ENCODE measurements at regions not wholly inside any gene's neighbourhood (a gene's known extent, or its start where the extent isn't known, plus 50 kb on each side); places are given as distances from the start of the nearest gene placed in this dataset.

GRCh38 chr2:198297350-198297749 is 493.0 kb downstream of the PLCL1 start:
- no peak for DNase-seq (ENCODE audit: low read depth, low spot score)
- Histone ChIP-seq H3K9me3 (ENCODE audit: control insufficient read depth, low read depth, low read length) (no peaks in the 10 kb centered on the region), H3K27ac (ENCODE audit: control insufficient read depth, insufficient read depth, low read length) (no peak overlapping the region), H3K4me1 (ENCODE audit: control insufficient read depth, extremely low read depth, insufficient read depth, low read length) (no peaks in the 10 kb centered on the region), H3K79me2 (ENCODE audit: control insufficient read depth, insufficient read depth, low read length) (no peaks in the 10 kb centered on the region), H3K27me3 (ENCODE audit: control insufficient read depth, extremely low read depth, insufficient read depth, low read length) (no peaks in the 10 kb centered on the region), H3K36me3 (ENCODE audit: control insufficient read depth in 2 of 2, extremely low read depth in 1 of 2, insufficient read depth in 2 of 2, low read length in 2 of 2) (no peaks in the 10 kb centered on the region), H4K20me1 (ENCODE audit: control insufficient read depth, extremely low read depth, insufficient read depth, low read length) (no peaks in the 10 kb centered on the region), H2AFZ (ENCODE audit: control insufficient read depth, low read length) (no peak overlapping the region), H3K9me1 (ENCODE audit: control insufficient read depth, extremely low read depth, insufficient read depth, low read length) (no peaks in the 10 kb centered on the region), H3K4me3 (ENCODE audit: control insufficient read depth in 2 of 3, extremely low read depth in 1 of 3, insufficient read depth in 2 of 3, low read depth in 1 of 3, low read length in 3 of 3) (no peak overlapping the region), H3K9ac (ENCODE audit: control insufficient read depth, extremely low read depth, insufficient read depth, low read length) (no peak overlapping the region), H3K4me2 (ENCODE audit: control insufficient read depth, extremely low read depth, insufficient read depth, low read depth, low read length) (no peak overlapping the region)
- TF ChIP-seq CTCF (optimal IDR thresholded peaks at IDR 0.05 in 1 of 3, IDR thresholded peaks at IDR 0.05 in 1 of 3, conservative IDR thresholded peaks at IDR 0.05 in 1 of 3; ENCODE audit: extremely low read depth in 1 of 3, insufficient read depth in 2 of 3, low read length in 3 of 3) (no peak), EZH2 (IDR thresholded peaks at IDR 0.05; ENCODE audit: low read length) (no peak)
- dilution Hi-C loops (cut with MboI; ENCODE audit: extremely low pct_ligation_motif_present, low sequenced_read_pairs): no loop called here
- no peak for FAIRE-seq

GRCh38 chr2:198296665-198297308 is 492.4 kb downstream of the PLCL1 start:
- DNase-seq (ENCODE audit: low read depth, low spot score): no peak

More at GRCh38 chr2:198296665-198297308, 492.4 kb downstream of the PLCL1 start:
- H3K4me3 ChIP-seq (ENCODE audit: control insufficient read depth in 2 of 3, extremely low read depth in 1 of 3, insufficient read depth in 2 of 3, low read depth in 1 of 3, low read length in 3 of 3): no peak overlapping the region
- no peak overlapping the region for H2AFZ ChIP-seq (ENCODE audit: control insufficient read depth, low read length)
- H3K4me2 ChIP-seq (ENCODE audit: control insufficient read depth, extremely low read depth, insufficient read depth, low read depth, low read length): no peak overlapping the region
- H3K27me3 ChIP-seq (ENCODE audit: control insufficient read depth, extremely low read depth, insufficient read depth, low read length): no peaks in the 10 kb centered on the region
- H3K9me1 ChIP-seq (ENCODE audit: control insufficient read depth, extremely low read depth, insufficient read depth, low read length): no peaks in the 10 kb centered on the region
- dilution Hi-C loops (cut with MboI; ENCODE audit: extremely low pct_ligation_motif_present, low sequenced_read_pairs): no loop called here
- H3K27ac ChIP-seq (ENCODE audit: control insufficient read depth, insufficient read depth, low read length): no peak overlapping the region
- FAIRE-seq: no peak
- H3K36me3 ChIP-seq (ENCODE audit: control insufficient read depth in 2 of 2, extremely low read depth in 1 of 2, insufficient read depth in 2 of 2, low read length in 2 of 2): no peaks in the 10 kb centered on the region
- no peak overlapping the region for H3K9ac ChIP-seq (ENCODE audit: control insufficient read depth, extremely low read depth, insufficient read depth, low read length)
- TF ChIP-seq CTCF (optimal IDR thresholded peaks at IDR 0.05 in 1 of 3, IDR thresholded peaks at IDR 0.05 in 1 of 3, conservative IDR thresholded peaks at IDR 0.05 in 1 of 3; ENCODE audit: extremely low read depth in 1 of 3, insufficient read depth in 2 of 3, low read length in 3 of 3): peak; percentile 65 to 76 (median 73)
- no peak for TF ChIP-seq EZH2 (IDR thresholded peaks at IDR 0.05; ENCODE audit: low read length)
- no peaks in the 10 kb centered on the region for H3K79me2 ChIP-seq (ENCODE audit: control insufficient read depth, insufficient read depth, low read length)
- H3K4me1 ChIP-seq (ENCODE audit: control insufficient read depth, extremely low read depth, insufficient read depth, low read length): no peaks in the 10 kb centered on the region
- no peaks in the 10 kb centered on the region for H3K9me3 ChIP-seq (ENCODE audit: control insufficient read depth, low read depth, low read length)
- no peaks in the 10 kb centered on the region for H4K20me1 ChIP-seq (ENCODE audit: control insufficient read depth, extremely low read depth, insufficient read depth, low read length)

Measured in keratinocyte (primary cell).